ENCODE measurements at regions not wholly inside any gene's neighbourhood (a gene's known extent, or its start where the extent isn't known, plus 50 kb on each side); places are given as distances from the start of the nearest gene placed in this dataset.

GRCh38 chr2:128702616-128703015 lies 383.9 kb upstream of the HS6ST1 start:
- H3K4me1 Mint-ChIP-seq (ENCODE audit: low read depth), result no peaks in the 10 kb centered on the region
- H3K9me3 Mint-ChIP-seq, result peaks cover 0 to 2% of the 10 kb centered on the region in 2 donors
- DNase-seq (no peak), ATAC-seq (replicated peaks in 1 of 2) (no peak)
- no peaks in the 10 kb centered on the region for H3K36me3 Mint-ChIP-seq (ENCODE audit: insufficient read depth in 2 of 2)
- H3K27ac Mint-ChIP-seq, result no peak overlapping the region
- no peak overlapping the region for H3K4me3 Mint-ChIP-seq
- no peaks in the 10 kb centered on the region for H3K27me3 Mint-ChIP-seq (ENCODE audit: low read depth)

DNA sequence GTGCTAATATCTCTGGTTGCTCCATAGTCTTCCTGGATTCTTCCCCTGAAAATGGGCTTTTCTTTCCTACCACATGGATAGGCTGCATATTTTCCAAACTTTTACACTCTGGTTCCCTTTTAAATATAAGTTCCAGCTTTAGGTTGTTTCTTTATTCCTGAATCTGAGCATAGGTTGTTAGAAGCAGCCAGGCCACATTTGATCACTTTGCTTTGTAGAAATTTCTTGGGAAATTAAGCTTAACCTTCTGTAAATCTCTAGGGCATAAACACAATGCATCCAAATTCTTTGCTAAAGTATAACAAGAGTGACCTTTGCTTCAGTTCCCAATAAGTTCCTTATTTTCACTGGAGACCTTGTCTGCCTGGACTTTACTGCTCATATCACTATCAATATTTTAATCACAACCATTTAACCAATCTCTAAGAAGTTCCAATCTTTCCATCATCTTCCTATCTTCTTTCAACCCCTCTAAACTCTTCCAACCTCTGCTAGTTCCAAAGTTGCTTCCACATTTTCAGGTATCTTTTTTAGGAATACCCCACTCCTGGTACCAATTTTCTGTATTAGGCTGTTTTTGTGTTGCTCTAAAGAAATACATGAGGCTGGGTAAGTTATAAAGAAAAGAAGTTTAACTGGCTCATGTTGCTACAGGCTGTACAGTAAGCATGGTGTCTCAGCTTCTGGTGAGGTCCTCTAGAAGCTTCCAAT lies 389.6 kb upstream of the HS6ST1 start:
- Mint-ChIP-seq H3K27ac (no peak overlapping the region), H3K4me3 (no peak overlapping the region), H3K36me3 (ENCODE audit: insufficient read depth in 2 of 2) (peaks cover 6 to 8% of the 10 kb centered on the region in 2 donors), H3K27me3 (ENCODE audit: low read depth) (no peaks in the 10 kb centered on the region), H3K9me3 (peaks cover 3 to 13% of the 10 kb centered on the region in 2 donors), H3K4me1 (ENCODE audit: low read depth) (no peaks in the 10 kb centered on the region)
- ATAC-seq (replicated peaks in 1 of 2) (no peak), DNase-seq (no peak)

DNA sequence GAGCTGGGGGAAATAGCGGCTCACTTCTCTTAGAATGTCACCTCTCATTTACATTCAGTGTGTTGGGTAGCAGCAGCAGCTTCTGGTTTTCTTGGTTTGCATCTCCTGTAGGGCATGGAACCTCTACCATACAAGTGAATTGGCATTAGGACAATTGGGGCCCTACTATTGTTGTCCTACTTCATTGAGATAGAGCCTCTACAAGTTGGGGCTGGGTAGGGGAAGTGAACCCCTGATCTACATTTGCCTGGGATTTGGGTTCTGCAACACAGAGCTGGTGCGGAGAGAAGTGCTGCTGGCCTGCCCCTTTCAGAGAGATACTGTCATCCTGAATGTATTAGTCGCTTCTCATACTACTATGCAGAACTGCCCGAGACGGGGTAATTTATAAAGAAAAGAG lies 391.6 kb upstream of the HS6ST1 start:
- peaks cover 3 to 11% of the 10 kb centered on the region in 2 donors for H3K9me3 Mint-ChIP-seq
- ATAC-seq (replicated peaks in 1 of 2) (no peak), DNase-seq (no peak)
- no peaks in the 10 kb centered on the region for H3K4me1 Mint-ChIP-seq (ENCODE audit: low read depth)
- peaks cover 6 to 8% of the 10 kb centered on the region in 2 donors for H3K36me3 Mint-ChIP-seq (ENCODE audit: insufficient read depth in 2 of 2)
- no peak overlapping the region for H3K4me3 Mint-ChIP-seq
- peaks cover 4% of the 10 kb centered on the region for H3K27me3 Mint-ChIP-seq (ENCODE audit: low read depth)
- no peak overlapping the region for H3K27ac Mint-ChIP-seq

- peaks cover 3 to 11% of the 10 kb centered on the region in 2 donors for H3K9me3 Mint-ChIP-seq
Observed at GRCh38 chr2:128710729-128711128, 392.1 kb upstream of the HS6ST1 start.

GRCh38 chr2:128714285-128714684 lies 395.6 kb upstream of the HS6ST1 start:
- peaks cover 0 to 2% of the 10 kb centered on the region in 2 donors for H3K36me3 Mint-ChIP-seq (ENCODE audit: insufficient read depth in 2 of 2)
- no peak overlapping the region for H3K27ac Mint-ChIP-seq
- ATAC-seq (replicated peaks in 1 of 2) (no peak), DNase-seq (no peak)
- H3K4me3 Mint-ChIP-seq, result no peak overlapping the region
- H3K27me3 Mint-ChIP-seq (ENCODE audit: low read depth), result peaks cover 23% of the 10 kb centered on the region
- peaks cover 1 to 5% of the 10 kb centered on the region in 2 donors for H3K9me3 Mint-ChIP-seq
- no peaks in the 10 kb centered on the region for H3K4me1 Mint-ChIP-seq (ENCODE audit: low read depth)

More at GRCh38 chr2:128710729-128711128, 392.1 kb upstream of the HS6ST1 start:
- Mint-ChIP-seq H3K36me3 (ENCODE audit: insufficient read depth in 2 of 2) (peaks cover 6 to 8% of the 10 kb centered on the region in 2 donors), H3K27ac (no peak overlapping the region), H3K4me1 (ENCODE audit: low read depth) (no peaks in the 10 kb centered on the region), H3K4me3 (no peak overlapping the region), H3K27me3 (ENCODE audit: low read depth) (peaks cover 9% of the 10 kb centered on the region)
- DNase-seq, result no peak
- no peak for ATAC-seq (replicated peaks in 1 of 2)

GRCh38 chr2:128714851-128715312 lies 396.2 kb upstream of the HS6ST1 start:
- H3K4me1 Mint-ChIP-seq (ENCODE audit: low read depth), result no peaks in the 10 kb centered on the region
- H3K27me3 Mint-ChIP-seq (ENCODE audit: low read depth), result peaks cover 23% of the 10 kb centered on the region
- H3K36me3 Mint-ChIP-seq (ENCODE audit: insufficient read depth in 2 of 2), result no peaks in the 10 kb centered on the region
- DNase-seq (no peak), ATAC-seq (replicated peaks in 1 of 2) (no peak)
- H3K27ac Mint-ChIP-seq, result no peak overlapping the region
- H3K9me3 Mint-ChIP-seq, result peaks cover 0 to 4% of the 10 kb centered on the region in 2 donors
- no peak overlapping the region for H3K4me3 Mint-ChIP-seq

DNA sequence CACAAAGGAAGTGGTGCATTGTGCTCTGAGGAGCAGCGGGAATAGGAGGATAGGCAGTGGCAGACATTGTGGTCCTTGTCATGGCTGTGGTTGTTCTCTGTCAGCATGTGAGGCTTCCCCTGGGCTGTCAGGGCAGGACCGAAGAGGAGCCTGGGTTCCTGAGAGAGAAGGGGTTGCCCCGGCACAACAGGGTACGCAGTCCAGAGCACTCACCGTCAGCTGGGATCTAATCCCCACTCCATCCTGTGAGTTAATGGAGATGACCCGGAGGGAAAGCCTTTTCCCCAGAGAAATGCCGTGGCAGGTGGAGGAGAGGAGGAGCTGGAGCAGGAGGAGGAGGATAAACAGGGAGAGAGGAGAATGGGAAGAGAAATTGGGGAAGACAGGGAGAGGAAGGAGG lies 396.7 kb upstream of the HS6ST1 start:
- H3K27ac Mint-ChIP-seq, result no peak overlapping the region
- no peaks in the 10 kb centered on the region for H3K36me3 Mint-ChIP-seq (ENCODE audit: insufficient read depth in 2 of 2)

DNA sequence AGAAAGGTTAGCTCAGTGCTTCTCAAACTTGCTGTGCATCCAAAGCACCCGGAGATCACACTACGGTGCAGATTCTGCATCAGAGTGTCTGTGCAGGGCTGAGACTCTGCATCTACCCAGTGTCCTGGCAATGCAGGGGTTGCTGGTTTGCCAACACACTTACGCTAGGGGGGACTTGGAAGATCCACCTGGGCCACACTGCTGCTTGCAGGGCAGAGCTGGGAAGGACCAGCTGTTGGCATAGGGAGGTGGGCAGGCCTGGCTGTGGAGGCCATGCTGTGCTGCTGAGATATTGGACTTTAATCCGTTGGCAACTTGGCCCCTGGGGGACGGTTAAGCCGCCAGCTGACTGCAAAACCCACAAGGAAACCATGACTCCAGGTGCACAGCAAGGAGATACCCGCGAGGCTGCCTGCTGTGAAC lies 397.6 kb upstream of the HS6ST1 start:
- Mint-ChIP-seq H3K27ac (no peak overlapping the region), H3K4me3 (no peak overlapping the region), H3K27me3 (ENCODE audit: low read depth) (peaks cover 23% of the 10 kb centered on the region), H3K9me3 (no peaks in the 10 kb centered on the region), H3K4me1 (ENCODE audit: low read depth) (no peaks in the 10 kb centered on the region), H3K36me3 (ENCODE audit: insufficient read depth in 2 of 2) (no peaks in the 10 kb centered on the region)
- ATAC-seq (replicated peaks in 1 of 2) (no peak), DNase-seq (no peak)

More for the DNA sequence above, 396.7 kb upstream of the HS6ST1 start:
- Mint-ChIP-seq H3K9me3 (peaks cover 0 to under 1% of the 10 kb centered on the region in 2 donors), H3K27me3 (ENCODE audit: low read depth) (peaks cover 23% of the 10 kb centered on the region), H3K4me1 (ENCODE audit: low read depth) (no peaks in the 10 kb centered on the region), H3K4me3 (no peak overlapping the region)
- DNase-seq (no peak), ATAC-seq (replicated peaks in 1 of 2) (no peak)

GRCh38 chr2:128717758-128718710 lies 399.4 kb upstream of the HS6ST1 start:
- ATAC-seq (replicated peaks in 1 of 2) (no peak), DNase-seq (no peak)
- H3K4me1 Mint-ChIP-seq (ENCODE audit: low read depth), result no peaks in the 10 kb centered on the region
- H3K27me3 Mint-ChIP-seq (ENCODE audit: low read depth), result peaks cover 23% of the 10 kb centered on the region
- no peak overlapping the region for H3K27ac Mint-ChIP-seq
- H3K9me3 Mint-ChIP-seq, result no peaks in the 10 kb centered on the region
- H3K36me3 Mint-ChIP-seq (ENCODE audit: insufficient read depth in 2 of 2), result no peaks in the 10 kb centered on the region
- no peak overlapping the region for H3K4me3 Mint-ChIP-seq

DNA sequence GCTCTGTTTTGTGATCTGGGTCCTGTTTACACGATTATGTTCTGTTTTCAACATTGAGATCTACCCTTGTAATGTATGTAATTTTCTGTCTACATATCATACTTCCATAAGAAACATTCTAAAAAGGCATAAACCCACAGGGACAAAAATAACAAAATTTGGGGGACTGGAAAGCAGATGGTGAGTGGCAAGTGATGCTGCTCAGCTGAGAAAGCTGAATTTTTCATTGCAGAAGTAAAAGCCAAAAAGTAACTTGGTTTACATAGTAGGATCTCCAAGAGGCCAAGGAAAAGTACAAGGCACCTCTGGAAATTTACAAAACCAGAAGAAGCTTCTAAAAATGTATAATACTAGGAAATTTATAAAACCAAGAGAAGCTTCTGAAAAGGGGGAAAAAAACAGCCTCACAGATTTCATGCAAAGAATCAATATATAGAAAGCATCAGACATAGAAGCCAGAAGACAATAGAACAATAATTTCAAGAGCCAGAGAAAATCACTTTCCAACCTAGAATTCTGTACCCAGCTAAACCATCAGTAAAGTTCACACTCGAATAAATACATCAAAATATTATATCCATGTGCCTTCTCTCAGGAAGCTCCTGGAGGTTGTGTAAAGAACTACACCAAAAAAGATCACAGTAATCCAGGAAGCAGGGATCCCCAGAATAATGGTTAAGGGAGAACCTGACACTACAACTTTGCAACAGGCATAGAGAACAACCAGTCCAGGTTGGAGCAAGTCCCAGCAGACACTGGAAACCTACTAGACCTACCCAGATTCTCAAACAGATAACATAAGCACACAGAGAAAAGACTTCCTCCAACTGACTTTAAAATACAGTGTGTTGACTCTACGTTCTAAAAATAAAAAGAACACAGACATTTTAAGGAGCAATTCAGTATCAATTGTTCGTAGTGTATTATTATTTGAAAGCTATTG lies 401.7 kb upstream of the HS6ST1 start:
- H3K4me3 Mint-ChIP-seq, result no peak overlapping the region
- no peak for ATAC-seq (replicated peaks in 1 of 2)
- H3K27me3 Mint-ChIP-seq (ENCODE audit: low read depth), result peaks cover 18% of the 10 kb centered on the region
- no peak for DNase-seq
- H3K4me1 Mint-ChIP-seq (ENCODE audit: low read depth), result no peaks in the 10 kb centered on the region
- H3K36me3 Mint-ChIP-seq (ENCODE audit: insufficient read depth in 2 of 2), result no peaks in the 10 kb centered on the region
- H3K9me3 Mint-ChIP-seq, result no peaks in the 10 kb centered on the region
- no peak overlapping the region for H3K27ac Mint-ChIP-seq

DNA sequence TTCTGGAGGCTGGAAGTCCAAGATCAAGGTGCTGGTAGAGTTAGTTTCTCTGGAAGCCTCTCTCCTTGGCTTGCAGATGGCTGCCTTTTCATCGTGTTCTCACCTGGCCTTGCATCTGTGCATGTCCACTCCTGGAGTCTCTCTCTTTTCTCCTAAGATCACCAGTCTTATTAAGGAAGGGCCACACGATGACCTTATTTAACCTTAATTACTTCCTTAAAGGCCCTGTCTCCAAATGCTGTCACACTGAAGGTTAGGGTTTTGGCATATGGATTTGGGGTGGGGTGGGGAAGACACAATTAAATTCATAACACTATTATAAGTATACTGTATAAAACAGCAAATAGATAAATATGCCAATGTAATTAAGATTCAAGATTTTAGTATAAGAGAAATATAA lies 402.4 kb upstream of the HS6ST1 start:
- Mint-ChIP-seq H3K4me1 (ENCODE audit: low read depth) (peaks cover 6% of the 10 kb centered on the region), H3K27ac (no peak overlapping the region), H3K27me3 (ENCODE audit: low read depth) (peaks cover 10% of the 10 kb centered on the region), H3K4me3 (no peak overlapping the region), H3K36me3 (ENCODE audit: insufficient read depth in 2 of 2) (no peaks in the 10 kb centered on the region), H3K9me3 (no peaks in the 10 kb centered on the region)
- ATAC-seq (replicated peaks in 1 of 2) (no peak), DNase-seq (no peak)

GRCh38 chr2:128722489-128722888 lies 403.8 kb upstream of the HS6ST1 start:
- Mint-ChIP-seq H3K4me1 (ENCODE audit: low read depth) (peaks cover 19% of the 10 kb centered on the region), H3K4me3 (no peak overlapping the region), H3K36me3 (ENCODE audit: insufficient read depth in 2 of 2) (no peaks in the 10 kb centered on the region), H3K9me3 (no peaks in the 10 kb centered on the region), H3K27me3 (ENCODE audit: low read depth) (no peaks in the 10 kb centered on the region), H3K27ac (no peak overlapping the region)
- no peak for ATAC-seq (replicated peaks in 1 of 2)
- DNase-seq, result no peak
